Mesenchymal stem cell (in vitro differentiated cells and primary cell): ENCODE measurements at regions not wholly inside any gene's neighbourhood (a gene's known extent, or its start where the extent isn't known, plus 50 kb on each side); places are given as distances from the start of the nearest gene placed in this dataset.

Experiments used
- DNase-seq: peaks from one replicate; pipeline ENCODE4 v3.0.0-alpha.2; 2013
- H2AFZ ChIP-seq: one replicate; pipeline ENCODE4 v1.6.1; 2013; ENCODE audit warnings: low read depth, mild to moderate bottlenecking, control low read depth, inconsistent platforms, low read length, moderate library complexity
- H2AK5ac ChIP-seq: 2 replicates; pipeline ENCODE4 v1.6.1; 2013; ENCODE audit warnings: low read length, moderate library complexity, mild to moderate bottlenecking, inconsistent platforms; ENCODE audit not compliant: severe bottlenecking
- H2BK120ac ChIP-seq: one replicate; pipeline ENCODE4 v1.6.1; 2013; ENCODE audit warnings: low read depth, mild to moderate bottlenecking, inconsistent platforms, low read length, moderate library complexity
- H2BK12ac ChIP-seq, 2 experiments: one replicate each; pipeline ENCODE4 v1.6.1; 2013; ENCODE audit warnings: inconsistent platforms in 2 of 2, low read length in 2 of 2, mild to moderate bottlenecking in 2 of 2, moderate library complexity in 2 of 2, control low read depth in 1 of 2
- H2BK15ac ChIP-seq: one replicate; pipeline ENCODE4 v1.6.1; 2013; ENCODE audit warnings: mild to moderate bottlenecking, low read depth, inconsistent platforms; ENCODE audit not compliant: poor library complexity, severe bottlenecking
- H2BK5ac ChIP-seq: 2 replicates; pipeline ENCODE4 v1.6.1; 2013; ENCODE audit warnings: low read depth, mild to moderate bottlenecking, low read length, control low read depth, inconsistent platforms; ENCODE audit not compliant: poor library complexity, severe bottlenecking
- H3K14ac ChIP-seq, 2 experiments: one replicate each; pipeline ENCODE4 v1.6.1; 2013; ENCODE audit warnings: inconsistent platforms in 2 of 2, low read length in 2 of 2, control low read depth in 1 of 2, mild to moderate bottlenecking in 1 of 2, moderate library complexity in 1 of 2
- H3K18ac ChIP-seq, 2 experiments: one replicate each; pipeline ENCODE4 v1.6.1; 2013; ENCODE audit warnings: inconsistent platforms in 2 of 2, low read length in 2 of 2, control low read depth in 1 of 2, low read depth in 1 of 2, mild to moderate bottlenecking in 1 of 2
- H3K23ac ChIP-seq, 2 experiments: one replicate each; pipeline ENCODE4 v1.6.1; 2013; ENCODE audit warnings: inconsistent platforms in 2 of 2, low read length in 2 of 2, mild to moderate bottlenecking in 2 of 2, moderate library complexity in 2 of 2, control low read depth in 1 of 2
- H3K27ac ChIP-seq: 2 replicates; pipeline ENCODE4 v1.5.1; 2013; ENCODE audit warnings: mild to moderate bottlenecking, moderate library complexity, low read length, control low read depth, inconsistent platforms; ENCODE audit not compliant: poor library complexity, severe bottlenecking
- H3K27me3 ChIP-seq, 2 experiments: 2 replicates each; pipeline versions ENCODE4 v1.6.1 to v1.7.0; 2013; ENCODE audit warnings: low read length in 2 of 2, mild to moderate bottlenecking in 2 of 2, moderate library complexity in 2 of 2, control low read depth in 1 of 2, inconsistent platforms in 1 of 2; ENCODE audit not compliant: control insufficient read depth in 1 of 2, insufficient read depth in 1 of 2
- H3K36me3 ChIP-seq, 2 experiments: 2 replicates each; pipeline versions ENCODE4 v1.6.1 to v1.7.0; 2013; ENCODE audit warnings: low read length in 2 of 2, control low read depth in 1 of 2, inconsistent platforms in 1 of 2, low read depth in 1 of 2, mild to moderate bottlenecking in 1 of 2; ENCODE audit not compliant: insufficient read depth in 2 of 2, control insufficient read depth in 1 of 2
- H3K4ac ChIP-seq, 2 experiments: one replicate each; pipeline ENCODE4 v1.6.1; 2013; ENCODE audit warnings: inconsistent platforms in 2 of 2, low read length in 2 of 2, mild to moderate bottlenecking in 2 of 2, moderate library complexity in 2 of 2, control low read depth in 1 of 2, low read depth in 1 of 2
- H3K4me1 ChIP-seq: 2 replicates; pipeline ENCODE4 v1.6.1; 2013; ENCODE audit warnings: low read depth, low read length, control low read depth; ENCODE audit not compliant: control insufficient read depth, insufficient read depth
- H3K4me2 ChIP-seq: 2 replicates; pipeline ENCODE4 v1.6.1; 2013; ENCODE audit warnings: low read length, mild to moderate bottlenecking, inconsistent platforms; ENCODE audit not compliant: poor library complexity, severe bottlenecking
- H3K4me3 ChIP-seq, 2 experiments: 2 replicates each; pipeline versions ENCODE4 v1.5.1 to v1.7.0; 2013; ENCODE audit warnings: low read length in 2 of 2, mild to moderate bottlenecking in 2 of 2, control low read depth in 1 of 2, low read depth in 1 of 2; ENCODE audit not compliant: insufficient read depth in 1 of 2
- H3K79me1 ChIP-seq: replicated peaks from 2 replicates; pipeline ENCODE4 v1.6.1; 2013; ENCODE audit warnings: mild to moderate bottlenecking, control low read depth, low read length, inconsistent platforms; ENCODE audit not compliant: poor library complexity, severe bottlenecking
- H3K9ac ChIP-seq: 2 replicates; pipeline ENCODE4 v1.7.0; 2013; ENCODE audit warnings: mild to moderate bottlenecking, low read length, moderate library complexity
- H3K9me3 ChIP-seq: 2 replicates; pipeline ENCODE4 v1.7.0; 2013; ENCODE audit warnings: mild to moderate bottlenecking, low read length; ENCODE audit not compliant: control insufficient read depth
- H4K8ac ChIP-seq: one replicate; pipeline ENCODE4 v1.6.1; 2013; ENCODE audit warnings: inconsistent platforms, mild to moderate bottlenecking, low read length, moderate library complexity
- H4K91ac ChIP-seq: one replicate; pipeline ENCODE4 v1.6.1; 2013; ENCODE audit warnings: mild to moderate bottlenecking, low read length, inconsistent platforms
- WGBS: methylation state at CpG from one replicate; pipeline ENCODE4 v1.1.7; 2013; ENCODE audit warnings: mixed read lengths; 5-methylcytosine and 5-hydroxymethylcytosine counted together

- WGBS, result 67% methylated on average over 1 of the region's 3 CpGs
- H3K36me3 ChIP-seq, result no peaks in the 10 kb centered on the region
These were observed 67.3 kb upstream of the MAL start for GRCh38 chr2:94958245-94958644.

GRCh38 chr2:94960266-94960665, 65.2 kb upstream of the MAL start:
- Histone ChIP-seq H3K4ac (no peak overlapping the region), H3K4me1 (no peaks in the 10 kb centered on the region), H3K27ac (no peak overlapping the region), H2BK5ac (no peak overlapping the region), H2BK15ac (no peak overlapping the region), H4K91ac (no peak overlapping the region), H2AFZ (no peak overlapping the region), H3K9me3 (no peaks in the 10 kb centered on the region), H3K4me3 (no peak overlapping the region), H3K18ac (no peak overlapping the region), H4K8ac (no peak overlapping the region), H3K4me2 (no peak overlapping the region), H3K14ac (no peak overlapping the region), H3K79me1 (no peaks in the 10 kb centered on the region), H3K9ac (no peak overlapping the region), H2AK5ac (no peak overlapping the region), H3K23ac (no peak overlapping the region), H3K27me3 (peaks cover 0 to 48% of the 10 kb centered on the region in 2 experiments), H2BK12ac (no peak overlapping the region), H2BK120ac (no peak overlapping the region), H3K36me3 (no peaks in the 10 kb centered on the region)
- WGBS, result 67% methylated on average over 2 of the region's 2 CpGs
- DNase-seq, result no peak

More at GRCh38 chr2:94958245-94958644, 67.3 kb upstream of the MAL start:
- Histone ChIP-seq H3K4me2 (no peak overlapping the region), H2AFZ (no peak overlapping the region), H2BK120ac (no peak overlapping the region), H3K79me1 (no peaks in the 10 kb centered on the region), H2BK5ac (no peak overlapping the region), H3K4me3 (no peak overlapping the region), H4K8ac (no peak overlapping the region), H2BK12ac (no peak overlapping the region), H3K14ac (no peak overlapping the region), H3K27me3 (peaks cover 0 to 47% of the 10 kb centered on the region in 2 experiments), H2BK15ac (no peak overlapping the region), H3K4me1 (no peaks in the 10 kb centered on the region), H3K9ac (no peak overlapping the region), H2AK5ac (no peak overlapping the region), H3K27ac (no peak overlapping the region), H3K18ac (no peak overlapping the region), H3K9me3 (no peaks in the 10 kb centered on the region), H4K91ac (no peak overlapping the region), H3K4ac (no peak overlapping the region), H3K23ac (no peak overlapping the region)
- DNase-seq, result no peak

DNA sequence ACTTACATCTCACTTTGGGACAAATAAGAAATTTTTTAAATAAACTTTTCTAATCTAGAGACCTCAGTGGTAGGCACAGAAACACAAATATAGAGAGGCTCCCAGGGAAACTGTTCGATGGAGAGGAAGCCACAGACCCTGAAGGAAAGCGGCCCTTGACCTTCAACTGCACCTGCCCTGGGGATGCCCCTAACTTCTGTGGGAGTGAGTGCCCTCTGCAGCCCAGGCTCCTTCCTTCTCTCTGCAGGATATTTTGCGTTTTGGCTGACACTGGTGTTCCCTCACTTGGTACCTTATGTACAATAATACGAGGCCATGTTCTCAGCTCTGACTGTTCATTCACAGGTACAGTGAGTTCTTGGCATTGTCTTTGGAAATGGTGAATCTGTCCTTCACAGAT, 64.8 kb upstream of the MAL start:
- Histone ChIP-seq H2BK120ac (no peak overlapping the region), H3K4me3 (no peak overlapping the region), H4K91ac (no peak overlapping the region), H3K14ac (no peak overlapping the region), H3K23ac (no peak overlapping the region), H3K79me1 (no peaks in the 10 kb centered on the region), H3K4ac (no peak overlapping the region), H4K8ac (no peak overlapping the region), H2AK5ac (no peak overlapping the region), H2BK5ac (no peak overlapping the region), H3K36me3 (no peaks in the 10 kb centered on the region), H3K27ac (no peak overlapping the region), H2BK15ac (no peak overlapping the region), H2AFZ (no peak overlapping the region), H3K4me2 (no peak overlapping the region), H3K18ac (no peak overlapping the region), H3K4me1 (no peaks in the 10 kb centered on the region), H3K27me3 (peaks cover 0 to 48% of the 10 kb centered on the region in 2 experiments), H2BK12ac (no peak overlapping the region), H3K9ac (no peak overlapping the region), H3K9me3 (no peaks in the 10 kb centered on the region)
- WGBS, result 70% methylated on average over 4 of the region's 4 CpGs
- DNase-seq, result no peak

DNA sequence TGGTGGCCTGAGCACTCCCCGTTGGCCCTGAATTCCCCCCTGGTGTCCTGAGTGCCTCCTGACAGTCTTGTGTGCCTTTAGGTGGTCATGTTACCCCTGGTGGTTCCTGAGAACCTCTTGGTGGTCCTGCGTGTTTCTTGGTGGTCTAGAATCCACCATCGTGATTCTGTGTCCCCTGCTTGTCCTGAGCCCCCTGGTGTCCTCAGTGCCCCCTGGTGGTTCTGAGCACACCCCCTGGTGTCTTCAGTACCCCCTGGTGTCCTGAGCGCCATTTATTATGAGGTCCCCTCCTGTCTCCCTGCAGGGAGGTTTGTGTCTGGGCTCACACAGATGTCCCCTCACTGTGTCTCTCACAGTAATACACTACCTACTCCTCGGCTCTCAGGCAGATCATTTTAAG, 61.3 kb upstream of the MAL start:
- no peaks in the 10 kb centered on the region for H3K4me1 ChIP-seq
- 57% methylated on average over 4 of the region's 5 CpGs for WGBS
- H3K4ac ChIP-seq, result no peak overlapping the region
- H2BK120ac ChIP-seq, result no peak overlapping the region
- H3K23ac ChIP-seq, result no peak overlapping the region
- no peaks in the 10 kb centered on the region for H3K9me3 ChIP-seq
- no peak overlapping the region for H2BK12ac ChIP-seq
- no peak for DNase-seq
- no peak overlapping the region for H2AFZ ChIP-seq
- H2BK5ac ChIP-seq, result no peak overlapping the region
- H3K27me3 ChIP-seq, result peaks cover 0 to 41% of the 10 kb centered on the region in 2 experiments
- no peak overlapping the region for H2BK15ac ChIP-seq
- H3K36me3 ChIP-seq, result no peaks in the 10 kb centered on the region
- H3K4me3 ChIP-seq, result no peak overlapping the region
- H3K4me2 ChIP-seq, result no peak overlapping the region
- no peak overlapping the region for H4K8ac ChIP-seq
- no peaks in the 10 kb centered on the region for H3K79me1 ChIP-seq
- no peak overlapping the region for H2AK5ac ChIP-seq
- H3K9ac ChIP-seq, result no peak overlapping the region
- H4K91ac ChIP-seq, result no peak overlapping the region
- H3K14ac ChIP-seq, result no peak overlapping the region
- no peak overlapping the region for H3K27ac ChIP-seq
- H3K18ac ChIP-seq, result no peak overlapping the region
